ENCODE measurements at regions not wholly inside any gene's neighbourhood (a gene's known extent, or its start where the extent isn't known, plus 50 kb on each side); places are given as distances from the start of the nearest gene placed in this dataset.

DNA sequence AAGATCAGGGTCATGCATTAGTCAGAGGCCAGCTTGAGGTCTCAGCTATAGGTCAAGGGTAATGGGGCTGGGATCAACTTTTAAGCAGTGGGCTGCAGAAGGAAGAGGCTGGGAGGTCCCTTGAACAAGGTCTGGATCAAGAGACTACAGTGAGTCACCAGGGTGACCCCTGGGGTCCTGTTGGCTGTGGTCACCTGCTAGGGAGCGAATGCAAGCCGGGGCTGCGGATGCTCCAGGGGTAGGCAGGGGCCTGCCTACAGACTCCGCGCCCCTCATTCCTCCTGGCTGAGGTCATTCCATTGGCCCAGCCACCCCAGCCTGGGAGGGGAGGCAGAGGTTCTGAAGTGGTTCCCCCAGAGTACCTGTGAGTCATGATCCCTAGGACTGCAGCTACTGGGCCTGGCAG, 110.4 kb downstream of the CYP26B1 start:
- TF ChIP-seq, protein P1, sequence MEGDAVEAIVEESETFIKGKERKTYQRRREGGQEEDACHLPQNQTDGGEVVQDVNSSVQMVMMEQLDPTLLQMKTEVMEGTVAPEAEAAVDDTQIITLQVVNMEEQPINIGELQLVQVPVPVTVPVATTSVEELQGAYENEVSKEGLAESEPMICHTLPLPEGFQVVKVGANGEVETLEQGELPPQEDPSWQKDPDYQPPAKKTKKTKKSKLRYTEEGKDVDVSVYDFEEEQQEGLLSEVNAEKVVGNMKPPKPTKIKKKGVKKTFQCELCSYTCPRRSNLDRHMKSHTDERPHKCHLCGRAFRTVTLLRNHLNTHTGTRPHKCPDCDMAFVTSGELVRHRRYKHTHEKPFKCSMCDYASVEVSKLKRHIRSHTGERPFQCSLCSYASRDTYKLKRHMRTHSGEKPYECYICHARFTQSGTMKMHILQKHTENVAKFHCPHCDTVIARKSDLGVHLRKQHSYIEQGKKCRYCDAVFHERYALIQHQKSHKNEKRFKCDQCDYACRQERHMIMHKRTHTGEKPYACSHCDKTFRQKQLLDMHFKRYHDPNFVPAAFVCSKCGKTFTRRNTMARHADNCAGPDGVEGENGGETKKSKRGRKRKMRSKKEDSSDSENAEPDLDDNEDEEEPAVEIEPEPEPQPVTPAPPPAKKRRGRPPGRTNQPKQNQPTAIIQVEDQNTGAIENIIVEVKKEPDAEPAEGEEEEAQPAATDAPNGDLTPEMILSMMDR (IDR thresholded peaks at IDR 0.05; ENCODE audit: poor library complexity) = no peak
- no peak for TF ChIP-seq EZH2phosphoT487 (IDR thresholded peaks at IDR 0.05; ENCODE audit: low read depth, severe bottlenecking, unreplicated experiment)

Measured in hepatocyte (in vitro differentiated cells).